HG02852 (cell line): ENCODE measurements at regions not wholly inside any gene's neighbourhood (a gene's known extent, or its start where the extent isn't known, plus 50 kb on each side); places are given as distances from the start of the nearest gene placed in this dataset.

ENCODE experiments used
- ATAC-seq: cut with Tn5 transposase; IDR thresholded peaks from one replicate; pipeline ENCODE4 v1.9.1; 2021; ENCODE audit warnings: mild to moderate bottlenecking, moderate library complexity; ENCODE audit not compliant: unreplicated experiment

GRCh38 chr13:106182404-106182803 is 353.1 kb downstream of the EFNB2 start:
- no peak for ATAC-seq

- no peak for ATAC-seq
These were observed 356.6 kb downstream of the EFNB2 start for GRCh38 chr13:106178816-106179215.

GRCh38 chr13:106177146-106177545 is 358.3 kb downstream of the EFNB2 start:
- ATAC-seq: no peak

DNA sequence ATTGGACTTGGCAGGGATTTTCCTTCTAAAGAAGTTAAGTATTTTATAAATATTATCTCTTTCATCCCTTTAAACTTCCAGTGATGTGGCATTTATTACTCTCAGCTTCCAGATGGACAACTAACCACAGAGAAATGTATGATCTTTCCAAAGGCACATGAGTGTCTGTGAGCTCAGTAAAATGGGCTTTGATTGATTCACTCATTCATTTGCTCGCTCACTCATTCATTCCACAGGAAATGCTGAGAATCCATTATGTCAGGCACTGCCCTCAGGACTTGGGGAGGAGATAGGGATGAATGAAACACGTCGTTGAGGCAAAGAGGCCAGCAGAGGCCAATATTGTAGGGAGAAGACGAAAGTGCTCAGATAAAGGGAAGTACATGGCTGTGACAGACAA is 359.3 kb downstream of the EFNB2 start:
- ATAC-seq: no peak

DNA sequence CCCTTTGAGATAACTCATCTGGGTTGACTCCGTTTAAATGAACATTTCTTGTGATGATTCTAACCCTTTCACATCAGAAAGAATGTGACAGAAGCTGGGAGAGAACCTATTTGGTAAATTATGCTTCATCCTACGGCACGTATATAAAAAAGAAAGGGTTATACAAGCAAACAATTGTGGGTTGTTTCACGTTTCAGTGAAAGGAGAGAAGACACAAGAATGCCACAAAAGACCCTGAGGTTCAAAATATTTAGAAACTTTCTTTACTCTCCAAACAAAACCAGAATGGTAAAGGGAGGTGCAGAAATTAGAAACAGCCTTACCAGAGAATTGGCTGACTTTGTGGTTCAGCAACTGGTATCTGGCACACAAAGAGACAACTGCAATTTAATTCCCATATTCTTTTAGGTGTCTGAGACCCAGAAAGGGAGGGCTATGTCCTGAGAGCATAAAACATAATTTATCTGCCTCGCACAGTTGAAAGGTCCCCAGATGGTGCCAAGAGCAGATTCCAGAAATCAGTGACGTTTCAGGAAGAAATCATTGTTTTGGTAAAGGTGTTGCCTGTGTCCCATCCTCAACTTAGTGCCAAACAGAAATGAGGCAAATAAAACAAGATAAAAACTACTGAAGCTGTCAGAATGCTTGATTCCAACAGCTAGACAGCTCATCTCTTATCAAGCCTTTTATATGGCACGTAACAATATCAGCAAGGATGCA is 361.4 kb downstream of the EFNB2 start:
- ATAC-seq: no peak

DNA sequence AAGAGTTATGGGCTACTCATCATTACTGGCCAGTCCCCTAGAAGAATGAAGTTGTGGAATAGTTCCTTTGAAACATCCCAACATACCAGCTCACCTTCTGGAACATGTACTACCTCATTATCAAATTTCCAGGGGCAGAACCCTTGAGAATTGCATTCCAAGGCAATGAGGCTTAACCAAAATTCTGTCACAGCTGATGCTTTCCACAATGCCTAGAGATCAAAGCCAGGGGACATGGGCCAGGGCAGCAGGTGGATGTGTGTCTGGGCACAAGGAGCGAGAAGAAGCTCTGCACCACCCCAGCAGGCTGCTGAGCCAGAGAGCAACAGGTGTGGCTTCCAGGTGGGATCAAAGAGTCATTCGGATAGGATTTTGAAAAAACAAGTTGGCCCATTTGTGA is 362.1 kb downstream of the EFNB2 start:
- ATAC-seq: no peak

DNA sequence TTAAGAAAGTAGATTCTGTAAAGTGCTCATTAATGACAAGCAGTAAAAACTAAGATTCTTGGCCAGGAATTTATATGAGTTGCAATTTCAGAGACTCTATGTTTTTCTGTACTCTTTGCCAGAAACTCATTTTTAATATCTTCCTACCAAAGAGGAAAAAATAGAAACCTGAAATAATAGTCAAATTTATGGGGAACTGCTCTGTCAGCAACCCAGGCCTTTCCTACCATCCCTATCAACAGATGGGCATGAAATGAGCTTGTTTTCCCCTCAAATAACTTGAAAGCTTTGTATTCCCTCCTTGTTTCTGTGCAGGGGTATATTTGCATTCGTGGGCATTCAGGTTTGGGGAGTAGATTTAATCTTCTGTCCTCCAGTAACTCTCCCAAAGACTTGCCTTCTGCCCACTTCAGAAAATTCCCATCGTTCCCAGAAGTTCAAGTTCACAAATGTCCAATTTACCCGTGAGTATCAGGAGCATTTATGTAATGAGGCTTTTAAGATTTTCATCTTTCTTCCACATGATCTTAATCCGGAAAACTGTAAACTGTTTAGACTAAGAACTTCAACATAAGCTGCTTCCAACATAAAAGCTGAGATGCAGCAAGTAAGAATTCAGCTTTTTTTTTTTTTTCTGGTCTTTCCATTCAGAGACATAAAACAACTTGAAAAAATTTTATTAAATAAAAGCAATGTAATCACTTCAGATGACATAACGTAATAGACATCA is 363.1 kb downstream of the EFNB2 start:
- no peak for ATAC-seq

GRCh38 chr13:106163426-106163825 is 372.0 kb downstream of the EFNB2 start:
- ATAC-seq: no peak

DNA sequence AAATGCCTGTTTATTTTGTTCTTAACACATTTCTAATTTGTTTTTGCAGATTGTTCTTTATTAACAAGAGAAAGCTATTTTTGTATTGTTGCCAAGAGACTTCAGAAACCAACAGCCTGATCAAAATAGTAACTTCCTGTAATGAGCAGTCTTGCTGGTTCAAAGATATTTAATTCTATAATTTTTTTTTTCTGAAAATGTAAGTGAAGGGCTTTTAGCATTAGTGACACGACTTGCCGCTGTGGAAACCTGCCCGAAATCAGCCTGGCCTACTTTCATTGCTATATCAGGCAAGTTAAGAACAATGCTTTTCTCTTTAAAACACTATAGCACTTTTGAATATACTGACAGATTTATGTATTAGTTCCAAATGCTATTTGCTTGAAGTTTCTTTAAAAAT is 374.3 kb downstream of the EFNB2 start:
- no peak for ATAC-seq

- ATAC-seq: no peak
These were observed 375.9 kb downstream of the EFNB2 start for GRCh38 chr13:106159295-106160195.

GRCh38 chr13:106156468-106156867 is 379.0 kb downstream of the EFNB2 start:
- ATAC-seq: no peak

- no peak for ATAC-seq
These were observed 380.1 kb downstream of the EFNB2 start for GRCh38 chr13:106155411-106155810.

DNA sequence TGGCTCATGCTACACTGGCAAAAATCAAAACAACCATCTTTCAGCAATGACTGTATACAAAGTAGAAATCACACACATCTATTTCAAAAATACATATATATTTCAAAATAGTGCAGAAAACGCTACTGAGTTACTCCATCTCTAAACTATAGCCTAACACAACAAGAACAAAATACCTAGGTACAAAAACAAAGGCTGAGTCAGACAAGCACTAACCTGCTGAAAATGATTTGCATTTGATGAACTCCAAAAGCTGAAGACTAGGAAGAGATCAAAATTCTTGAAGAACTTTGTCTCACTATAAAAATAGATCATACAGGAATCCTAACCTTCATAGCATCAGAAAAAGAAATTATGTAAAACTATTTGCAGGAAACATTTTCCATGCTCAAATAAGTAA is 381.6 kb downstream of the EFNB2 start:
- no peak for ATAC-seq

- ATAC-seq: no peak
These were observed 382.4 kb downstream of the EFNB2 start for GRCh38 chr13:106153041-106153440.

GRCh38 chr13:106152047-106152446 is 383.4 kb downstream of the EFNB2 start:
- ATAC-seq: no peak

- no peak for ATAC-seq
These were observed 384.3 kb downstream of the EFNB2 start for GRCh38 chr13:106151056-106151699.

- no peak for ATAC-seq
These were observed 389.2 kb downstream of the EFNB2 start for GRCh38 chr13:106145997-106146864.

DNA sequence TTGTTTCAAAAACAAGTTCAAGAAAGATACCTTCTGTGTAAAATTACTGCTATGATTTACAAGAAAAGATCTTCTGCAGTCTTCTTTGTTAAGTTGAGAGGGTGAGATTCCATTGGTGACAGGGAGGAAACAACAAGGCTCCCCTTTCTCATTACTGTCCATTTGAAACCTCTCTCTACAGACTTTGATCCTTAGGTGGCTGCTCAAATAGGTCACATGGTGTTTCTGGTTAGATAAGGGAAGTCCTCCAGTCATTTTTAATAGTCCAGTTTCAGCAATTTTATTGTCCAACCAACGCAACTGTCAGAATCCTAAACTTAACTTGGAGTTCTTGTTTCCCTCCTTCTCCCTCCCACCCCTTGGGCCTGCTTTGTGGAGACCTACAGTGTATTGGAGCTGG is 390.4 kb downstream of the EFNB2 start:
- no peak for ATAC-seq

GRCh38 chr13:106143930-106144709 is 391.3 kb downstream of the EFNB2 start:
- no peak for ATAC-seq
